ENCODE measurements at regions not wholly inside any gene's neighbourhood (a gene's known extent, or its start where the extent isn't known, plus 50 kb on each side); places are given as distances from the start of the nearest gene placed in this dataset.

- no peak for TF ChIP-seq CHD7 (IDR thresholded peaks at IDR 0.05; ENCODE audit: insufficient replicate concordance, low read length)
- TF ChIP-seq CREB1 (IDR thresholded peaks at IDR 0.05): no peak
- no peak for TF ChIP-seq SP2 (IDR thresholded peaks at IDR 0.05; ENCODE audit: low read length)
- TF ChIP-seq EZH2 (IDR thresholded peaks at IDR 0.05; ENCODE audit: low read depth, low read length, severe bottlenecking): no peak
- no peak for TF ChIP-seq TAF7 (optimal IDR thresholded peaks at IDR 0.05; ENCODE audit: borderline replicate concordance, low read depth, low read length)
- no peak for TF ChIP-seq BRCA1 (IDR thresholded peaks at IDR 0.05; ENCODE audit: low read depth, low read length)
These were observed 1646.1 kb upstream of the CDH6 start (continued) for GRCh38 chr5:29547236-29547865.

All from H1 (cell line).